HG03064 (cell line): ENCODE measurements at regions not wholly inside any gene's neighbourhood (a gene's known extent, or its start where the extent isn't known, plus 50 kb on each side); places are given as distances from the start of the nearest gene placed in this dataset.
"Not testable (repeated sequence)": the region's sequence is repeated elsewhere in the genome, so short reads cannot be mapped to it uniquely, and the experiment has no call there.

ENCODE experiments used
- ATAC-seq: cut with Tn5 transposase; IDR thresholded peaks from one replicate; pipeline ENCODE4 v1.9.1; 2021; ENCODE audit warnings: low read depth; ENCODE audit not compliant: unreplicated experiment

DNA sequence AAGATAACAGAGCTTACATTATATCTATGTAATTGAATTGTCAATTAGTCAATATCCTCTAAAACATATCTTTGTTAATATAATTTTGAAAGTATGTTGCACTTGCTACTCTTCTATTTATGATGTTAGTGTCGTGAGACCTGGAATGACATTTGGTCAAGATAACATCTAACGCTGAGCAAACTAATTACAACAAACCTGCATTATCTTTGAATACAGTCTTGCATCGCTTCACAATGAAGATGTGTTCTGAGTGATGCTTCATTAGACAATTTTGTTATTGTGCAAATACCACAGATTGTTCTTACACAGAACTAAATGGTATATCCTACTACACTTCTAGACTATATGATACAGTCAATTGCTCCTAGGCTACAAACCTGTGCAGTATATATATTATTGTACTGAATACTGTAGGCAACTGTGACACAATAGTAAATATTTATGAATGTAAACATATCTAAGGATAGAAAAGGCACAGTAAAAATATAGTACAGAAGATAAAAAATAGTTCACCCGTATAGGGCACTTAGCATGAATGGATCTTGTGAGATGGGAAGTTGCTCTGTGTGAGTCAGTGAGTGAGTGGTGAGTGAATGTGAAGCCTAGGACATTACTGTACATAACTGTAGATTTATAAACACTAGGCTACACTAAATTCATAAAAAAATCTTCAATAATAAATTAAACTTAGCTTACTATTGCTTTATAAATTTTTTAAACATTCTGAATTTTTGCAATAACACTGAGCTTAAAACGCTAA is 1773.8 kb downstream of the PCDH9 start:
- ATAC-seq, result no peak

DNA sequence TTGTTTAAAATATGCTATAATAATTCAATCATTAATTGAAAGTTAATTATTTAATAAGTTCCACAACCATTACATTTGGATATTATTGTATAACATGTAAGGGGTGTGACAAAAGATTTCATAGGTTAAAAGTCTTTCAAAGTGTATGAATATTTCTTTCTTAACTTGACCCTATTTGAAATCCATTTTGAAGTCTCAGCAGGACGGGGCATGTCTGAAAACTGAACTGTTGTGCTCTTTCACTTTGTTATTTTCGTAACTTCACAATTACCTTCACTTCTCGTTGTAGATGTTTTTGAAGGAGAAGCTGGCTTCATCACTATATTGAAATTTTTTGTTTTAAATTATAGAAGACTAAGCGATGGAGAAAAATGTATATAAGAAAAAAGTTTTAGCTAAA is 1775.7 kb downstream of the PCDH9 start:
- no peak for ATAC-seq

DNA sequence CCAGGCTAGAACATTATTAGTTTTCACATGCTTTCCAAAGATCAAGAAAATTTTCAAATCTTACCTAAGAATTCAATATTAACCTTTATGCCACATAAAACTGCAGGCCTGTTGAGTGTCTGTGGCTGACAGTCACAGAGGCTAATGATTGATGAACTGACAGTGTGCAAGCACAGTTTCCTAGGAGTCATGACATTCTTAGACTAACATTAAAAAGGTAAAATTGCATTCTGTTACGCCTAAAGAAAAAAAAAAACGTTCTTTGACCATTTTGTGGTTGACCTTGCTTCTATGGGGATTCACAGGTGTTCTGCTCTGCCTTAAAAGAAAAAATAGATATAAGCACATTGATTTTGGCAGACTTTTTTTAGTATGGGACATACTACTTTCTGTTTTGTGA is 1776.2 kb downstream of the PCDH9 start:
- no peak for ATAC-seq

DNA sequence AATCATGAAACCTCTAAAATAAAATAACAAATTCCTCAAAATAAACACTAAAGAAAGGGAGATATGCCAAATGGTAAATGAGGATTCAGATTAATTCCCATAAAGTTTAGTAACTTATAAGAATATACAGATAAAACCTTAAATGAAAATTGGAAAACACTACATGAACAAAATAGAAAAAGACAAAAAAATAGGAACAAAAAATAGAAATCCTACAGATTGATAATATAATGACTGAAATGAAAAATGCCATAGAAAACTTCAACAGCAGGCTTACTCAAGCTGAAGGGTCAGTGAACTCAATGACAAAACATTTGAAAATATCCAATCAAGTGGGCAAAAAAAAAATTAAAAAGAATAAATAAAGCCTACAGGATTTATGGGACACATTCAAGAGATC is 1784.8 kb downstream of the PCDH9 start:
- no peak for ATAC-seq

DNA sequence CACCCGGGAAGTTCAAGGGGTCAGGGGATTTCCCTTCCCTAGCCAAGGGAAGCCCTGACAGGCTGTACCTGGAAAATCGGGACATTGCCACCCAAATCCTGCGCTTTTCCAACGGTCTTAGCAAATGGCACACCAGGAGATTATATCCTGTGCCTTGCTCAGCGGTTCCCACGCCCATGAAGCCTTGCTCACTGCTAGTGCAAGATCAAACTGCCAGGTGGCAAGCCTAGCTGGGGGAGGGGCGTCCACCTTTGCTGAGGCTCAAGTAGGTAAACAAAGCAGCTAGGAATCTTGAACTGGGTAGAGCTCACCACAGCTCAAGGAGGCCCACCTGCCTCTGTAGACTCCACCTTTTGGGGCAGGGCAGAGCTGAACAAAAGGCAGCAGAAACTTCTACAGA is 1794.5 kb downstream of the PCDH9 start:
- ATAC-seq, result no peak

DNA sequence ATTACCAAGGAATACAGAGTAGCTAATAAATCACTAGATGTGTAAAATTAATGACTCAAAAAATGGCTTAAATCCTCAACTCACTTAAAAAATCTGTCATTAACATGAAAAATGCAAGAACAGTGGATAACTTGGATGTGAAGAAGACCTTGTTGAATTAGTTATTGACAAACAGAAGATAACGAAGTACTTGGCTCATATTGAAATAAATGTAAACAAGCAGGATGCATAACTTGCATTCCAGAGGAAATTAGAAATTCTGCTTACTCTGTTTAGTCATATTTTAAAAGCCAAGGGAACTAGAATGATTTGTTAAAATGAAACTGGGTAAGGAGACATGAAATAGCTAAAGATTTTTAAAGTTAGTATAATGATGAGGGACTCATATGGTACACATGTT is 1812.2 kb downstream of the PCDH9 start:
- ATAC-seq, result no peak

DNA sequence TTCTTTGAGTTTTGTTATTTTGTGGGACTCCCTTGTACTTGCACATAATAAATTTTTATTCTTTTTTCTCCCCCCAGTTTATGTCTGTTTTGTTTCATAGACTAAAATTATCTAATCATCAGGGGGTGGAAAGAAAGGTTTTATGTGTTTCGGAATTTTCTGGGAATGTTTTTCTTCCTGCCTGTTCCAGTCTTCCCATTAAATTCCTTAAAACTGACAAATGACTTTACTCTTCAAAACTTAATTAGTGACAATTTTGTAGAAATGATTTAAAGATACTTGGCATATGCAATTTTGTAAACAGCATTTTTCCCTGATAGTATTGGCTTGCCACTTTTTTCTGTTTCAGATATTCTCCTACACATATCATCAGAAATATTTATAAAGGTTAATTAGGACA is 1813.4 kb downstream of the PCDH9 start:
- ATAC-seq, result no peak

DNA sequence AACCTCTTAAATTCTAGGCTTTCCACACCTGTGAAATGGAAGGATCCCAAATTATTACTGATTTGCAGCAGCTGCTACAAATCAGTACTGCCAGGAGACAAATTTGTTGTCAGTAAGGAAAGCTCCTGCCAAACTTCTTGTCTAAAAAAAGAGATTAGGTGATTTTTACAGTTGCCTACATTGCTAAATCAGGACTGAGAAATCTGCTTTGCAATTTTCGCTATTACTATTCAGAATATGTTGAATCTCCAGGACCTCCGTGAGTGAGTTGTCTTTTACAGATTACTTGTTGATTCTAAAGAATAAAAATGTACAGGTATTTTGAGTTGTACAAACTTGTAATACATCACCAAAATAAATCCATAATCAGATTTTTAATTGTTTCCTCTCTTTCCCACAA is 1815.9 kb downstream of the PCDH9 start:
- no peak for ATAC-seq

DNA sequence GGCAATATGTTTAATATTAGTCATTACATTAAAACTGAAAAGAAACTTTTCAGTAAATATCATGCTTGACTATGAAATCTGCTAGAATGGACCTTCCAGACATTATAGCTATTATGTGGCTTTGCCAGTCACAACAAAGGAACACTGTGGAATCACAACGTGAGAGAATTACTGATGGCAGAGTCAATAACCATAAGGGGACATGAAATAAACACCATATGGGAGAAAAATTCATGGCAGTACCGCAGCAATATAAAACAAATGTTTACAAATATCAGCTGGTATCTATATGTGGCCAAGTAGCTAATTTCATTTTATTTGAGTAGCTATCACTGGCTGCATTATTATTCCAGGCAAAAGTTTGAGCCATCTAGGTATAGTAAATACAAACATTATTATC is 1818.6 kb downstream of the PCDH9 start:
- ATAC-seq, result no peak

DNA sequence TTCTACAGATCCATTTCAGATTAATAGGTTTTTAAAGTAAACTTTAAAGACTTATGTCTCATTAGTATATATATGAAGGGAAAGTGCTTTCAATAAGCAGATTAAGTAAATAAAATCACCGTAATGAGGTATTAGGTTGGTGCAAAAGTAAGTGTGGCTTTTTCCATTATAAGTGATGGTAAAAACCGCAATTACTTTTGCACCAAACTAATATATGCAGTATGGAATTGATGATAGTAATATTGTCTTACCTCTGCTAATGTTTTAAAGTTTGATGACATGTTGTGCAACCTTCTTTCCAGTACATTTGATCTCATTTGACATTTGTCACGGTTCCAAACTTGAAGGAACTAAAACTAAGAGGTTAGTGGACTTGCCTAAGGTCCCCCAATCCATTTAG is 1819.3 kb downstream of the PCDH9 start:
- no peak for ATAC-seq

DNA sequence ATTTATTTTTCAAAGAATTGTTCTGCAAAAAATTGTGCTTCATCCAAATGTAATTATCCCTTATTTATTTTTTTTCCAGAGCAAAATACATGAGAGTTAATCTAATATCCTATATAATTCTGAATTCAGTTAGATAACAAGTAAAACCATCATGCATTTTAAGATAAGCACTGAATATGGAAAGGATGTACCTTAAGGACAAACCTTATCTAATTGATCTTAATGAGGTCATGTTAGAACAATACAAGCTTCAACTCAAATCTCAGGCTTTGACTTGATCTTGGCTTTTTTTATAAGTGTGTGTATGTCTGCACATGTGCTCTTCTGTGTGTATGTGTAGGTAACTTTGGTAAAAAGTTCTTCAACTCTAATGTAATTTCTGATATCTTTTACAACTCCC is 1828.8 kb downstream of the PCDH9 start:
- no peak for ATAC-seq

DNA sequence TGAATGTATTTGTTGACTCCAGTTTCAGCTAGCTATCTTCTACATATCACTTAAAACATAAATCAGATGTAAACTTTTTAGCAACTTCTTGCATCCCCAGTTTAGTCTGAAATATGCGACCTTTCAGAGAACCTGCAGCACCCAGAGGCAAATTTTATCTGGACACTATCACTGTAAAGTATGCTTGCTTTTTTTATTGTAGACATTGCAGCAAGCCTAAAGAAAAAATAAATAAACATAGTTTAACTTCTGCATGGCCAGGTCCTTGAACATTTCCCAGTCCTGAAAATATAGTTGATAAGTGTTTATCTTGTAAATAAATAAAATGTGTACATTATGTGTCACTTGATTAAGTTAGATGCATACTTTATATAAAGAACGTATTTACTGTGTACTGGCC is 1829.4 kb downstream of the PCDH9 start:
- ATAC-seq, result no peak

DNA sequence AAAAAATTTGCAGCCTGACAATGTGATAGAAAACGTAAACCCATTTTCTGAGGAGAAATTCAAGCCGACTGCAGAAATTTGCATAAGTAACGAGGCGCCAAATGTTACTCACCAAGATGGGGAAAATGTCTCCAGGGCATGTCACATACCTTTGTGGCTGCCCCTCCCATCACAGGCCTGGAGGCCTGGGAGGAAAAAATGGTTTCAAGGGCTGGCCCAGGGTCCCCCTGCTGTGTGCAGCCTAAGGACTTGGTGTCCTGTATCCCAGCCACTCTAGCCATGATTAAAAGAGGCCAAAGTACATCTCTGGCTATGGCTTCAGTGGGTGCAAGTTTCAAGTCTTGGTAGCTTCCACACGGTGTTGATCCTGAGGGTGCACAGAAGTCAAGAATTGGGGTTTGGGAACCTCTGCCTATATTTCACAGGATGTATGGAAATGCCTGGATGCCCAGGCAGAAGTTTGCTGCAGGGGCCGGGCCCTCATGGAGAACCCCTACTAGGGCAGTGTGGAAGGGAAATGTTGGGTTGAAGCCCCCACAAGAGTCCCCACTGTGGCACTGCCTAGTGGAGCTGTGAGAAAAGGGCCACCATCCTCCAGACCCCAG is 1842.3 kb downstream of the PCDH9 start:
- no peak for ATAC-seq

DNA sequence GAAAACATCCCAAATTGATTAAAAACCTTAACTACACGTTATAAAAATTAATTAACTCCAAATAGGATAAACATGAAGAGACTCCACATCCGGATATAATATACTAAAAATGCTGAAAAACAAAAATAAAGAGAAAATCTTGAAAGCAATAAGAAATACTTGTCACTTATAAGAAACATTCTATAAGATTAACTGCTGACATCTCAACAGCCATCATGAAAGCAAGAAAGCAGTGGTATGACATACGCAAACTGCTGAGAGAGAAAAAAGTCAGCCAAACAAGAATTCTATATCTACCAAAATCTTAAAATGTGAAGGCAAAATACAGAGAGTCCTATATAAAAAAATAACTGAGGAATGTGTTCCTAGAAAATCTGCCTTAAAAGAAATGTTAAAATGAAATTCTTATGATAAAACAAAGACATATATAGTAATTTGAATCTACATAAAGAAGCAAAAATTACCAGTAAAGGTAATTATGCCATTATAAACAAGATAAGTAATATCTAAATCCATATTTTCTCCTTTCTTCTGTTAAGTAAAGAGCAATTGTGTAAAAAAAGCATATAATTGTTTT is 1851.1 kb downstream of the PCDH9 start:
- ATAC-seq, result no peak

DNA sequence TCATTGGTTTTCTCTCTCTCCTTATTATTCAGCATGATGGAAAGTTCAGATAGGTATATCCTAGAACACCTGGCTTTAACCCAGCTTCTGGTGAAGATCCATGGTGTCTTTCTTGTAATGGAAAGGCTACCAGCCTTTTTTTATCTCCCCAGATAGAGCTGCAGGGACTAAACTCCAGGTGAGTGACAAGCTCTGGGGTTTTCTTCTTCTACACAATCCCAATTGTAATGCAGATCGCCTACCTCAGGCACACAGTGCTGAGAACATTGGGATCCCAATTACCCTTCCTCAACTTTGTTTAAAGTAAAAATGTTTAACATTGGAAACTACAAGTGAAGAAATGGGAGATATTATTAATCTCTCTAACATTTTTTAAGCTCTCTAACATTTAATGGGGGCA is 1851.7 kb downstream of the PCDH9 start:
- no peak for ATAC-seq

DNA sequence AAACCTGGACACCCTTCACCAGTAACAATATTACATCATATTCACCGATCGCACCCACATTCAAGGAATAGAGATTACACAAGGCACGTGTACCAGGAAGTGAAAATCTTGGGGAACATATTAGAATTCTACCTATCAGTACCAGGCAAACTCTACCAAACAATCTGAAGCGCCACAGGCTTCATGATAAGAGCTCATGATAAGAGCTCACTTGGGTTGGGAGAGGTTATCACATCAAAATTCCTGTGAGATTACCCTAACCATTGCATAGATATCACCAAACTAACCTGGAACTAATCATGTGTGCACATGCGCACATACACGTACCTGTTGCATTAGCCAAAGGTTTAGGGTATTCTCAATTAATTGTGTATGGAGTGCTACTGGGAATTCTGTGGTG is 1861.3 kb downstream of the PCDH9 start:
- no peak for ATAC-seq

DNA sequence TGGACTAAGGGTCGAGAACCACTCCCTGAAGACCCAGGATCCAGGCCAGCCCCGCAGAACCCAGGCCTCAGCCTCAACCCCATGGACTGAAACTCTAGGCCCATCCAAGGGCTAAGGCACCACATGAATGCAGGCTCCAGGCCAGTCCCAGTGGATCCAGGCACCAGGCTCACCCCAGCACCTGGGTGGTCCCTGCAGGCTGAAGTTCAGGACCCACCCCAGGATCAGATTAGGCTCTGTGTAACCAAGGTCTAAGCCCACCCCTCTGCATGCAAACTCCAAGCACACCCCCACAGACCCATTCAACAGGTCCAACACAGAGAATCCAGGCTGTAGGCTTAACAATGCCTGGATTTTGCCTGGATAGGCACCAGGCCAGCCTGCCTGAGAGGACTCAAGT is 1876.2 kb downstream of the PCDH9 start:
- ATAC-seq, result no peak

DNA sequence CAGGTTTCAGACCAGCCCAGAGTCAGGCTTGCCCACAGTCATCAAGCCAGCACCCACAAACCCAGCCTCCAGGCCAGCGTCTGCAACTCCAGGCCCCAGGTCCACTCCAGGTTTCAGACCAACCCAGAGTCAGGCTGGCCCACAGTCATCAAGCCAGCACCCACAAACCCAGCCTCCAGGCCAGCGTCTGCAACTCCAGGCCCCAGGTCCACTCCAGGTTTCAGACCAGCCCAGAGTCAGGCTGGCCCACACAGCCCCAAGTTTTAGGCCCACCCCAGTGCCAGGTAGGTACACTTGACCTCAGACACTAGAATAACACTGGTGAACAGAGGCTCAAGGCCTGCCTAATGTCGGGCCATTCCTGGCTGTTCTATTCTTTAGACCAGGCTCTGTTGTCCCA is 1877.0 kb downstream of the PCDH9 start:
- ATAC-seq, result not testable (repeated sequence)

DNA sequence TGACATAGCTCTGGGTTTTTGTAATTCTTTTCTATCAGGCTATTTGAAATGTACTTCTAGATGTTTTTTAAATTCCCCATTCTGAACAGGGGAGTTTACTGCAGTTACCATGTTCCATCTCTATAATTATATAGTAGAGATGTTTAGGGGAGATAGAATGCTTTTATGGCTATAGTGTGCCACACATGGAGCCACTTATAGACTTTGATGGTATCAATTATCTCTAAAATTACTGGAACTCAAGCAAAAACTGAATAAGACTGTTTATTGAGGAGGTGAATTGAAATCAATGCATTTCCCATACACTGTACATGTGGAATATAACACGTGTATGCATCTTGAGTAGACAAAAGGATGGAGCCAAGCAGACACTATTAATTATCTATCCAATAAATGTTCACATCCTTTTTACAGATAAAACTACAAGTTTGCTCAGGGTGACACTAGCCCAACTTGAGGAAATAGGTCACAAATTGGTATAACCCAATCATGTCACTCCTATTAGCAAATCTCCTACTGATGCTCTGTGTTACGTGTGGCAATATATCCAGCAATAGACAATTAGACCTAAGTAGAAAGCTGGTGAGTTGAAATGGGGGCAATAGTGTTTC is 1882.6 kb downstream of the PCDH9 start:
- no peak for ATAC-seq

DNA sequence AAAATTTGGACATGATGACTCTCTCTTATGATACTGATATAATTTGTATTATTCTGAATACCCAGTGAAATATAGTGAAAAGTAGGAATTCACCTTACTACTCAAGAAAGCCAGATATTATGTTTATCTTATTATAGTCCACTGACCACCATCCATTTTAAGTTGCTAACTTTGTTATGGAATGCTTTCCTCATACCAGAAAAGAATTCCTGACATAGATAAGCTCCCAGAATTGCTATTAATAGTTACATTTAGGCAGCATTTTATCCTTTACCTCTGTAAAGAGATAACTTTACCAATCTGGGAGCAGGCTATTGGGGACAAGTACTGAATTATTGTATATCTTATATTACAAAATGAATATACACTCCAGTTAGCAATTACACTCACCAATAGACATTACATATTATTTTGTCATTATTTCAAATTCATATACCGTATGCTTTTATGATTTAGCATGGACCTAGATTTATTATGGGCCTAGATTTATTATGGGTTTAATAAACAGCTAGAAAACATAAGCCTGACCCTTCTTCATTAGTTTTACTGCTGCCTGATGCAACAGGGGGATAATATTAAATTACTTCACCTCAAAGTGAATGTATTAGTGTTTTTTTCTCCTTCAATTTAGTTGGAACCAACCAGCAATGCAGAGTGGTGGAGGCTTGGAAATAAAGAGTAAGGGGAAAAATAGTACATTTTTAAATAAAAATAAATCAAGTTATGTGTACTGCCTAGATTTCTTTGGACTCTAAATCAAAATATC is 1886.1 kb downstream of the PCDH9 start:
- ATAC-seq, result no peak
